ENCODE measurements at regions not wholly inside any gene's neighbourhood (a gene's known extent, or its start where the extent isn't known, plus 50 kb on each side); places are given as distances from the start of the nearest gene placed in this dataset.

DNA sequence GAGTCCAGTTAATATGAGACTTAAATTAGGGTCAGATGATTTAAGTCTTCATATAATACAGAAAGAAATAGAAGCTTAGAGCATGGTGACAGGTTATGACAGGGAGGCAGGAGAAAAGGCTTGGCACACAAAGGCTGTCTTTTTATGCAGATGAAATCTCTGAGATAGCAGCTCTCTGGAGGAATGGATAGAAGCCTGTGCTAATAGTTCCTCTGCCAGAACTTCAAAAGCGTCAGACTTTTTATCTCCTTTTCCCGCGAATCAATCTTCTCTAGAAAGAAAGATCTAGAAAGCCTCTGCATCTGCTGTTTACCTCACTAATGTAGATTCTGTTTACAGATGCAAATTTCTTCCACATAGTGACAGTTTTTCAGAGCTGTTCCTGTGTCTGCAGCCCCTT lies 1106.2 kb downstream of the XPNPEP1 start:
- no peak for DNase-seq (ENCODE audit: low read depth in 4 of 4, low spot score in 2 of 4)

- no peak for DNase-seq (ENCODE audit: low read depth in 4 of 4, low spot score in 2 of 4)
These were observed 1110.4 kb downstream of the XPNPEP1 start for GRCh38 chr10:108812906-108813305.

DNA sequence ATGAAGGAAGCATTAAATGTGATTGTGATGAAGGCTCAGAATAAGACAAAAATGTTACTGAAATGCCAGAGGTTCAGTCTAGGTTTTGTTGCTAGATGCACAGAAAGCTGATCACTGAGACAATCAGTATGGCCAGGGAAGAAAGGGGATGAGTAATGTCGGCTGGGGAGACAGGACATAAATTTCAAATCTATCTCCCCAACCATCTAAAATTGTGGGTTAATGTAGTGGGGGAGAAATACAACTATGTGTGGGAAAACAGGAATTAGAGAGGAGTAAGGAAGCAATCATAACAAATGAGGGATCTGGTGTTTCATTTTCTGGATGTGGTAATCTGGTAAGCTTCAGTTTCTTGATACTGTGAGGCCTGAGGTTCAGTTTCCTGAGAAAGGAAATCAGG lies 1111.0 kb downstream of the XPNPEP1 start:
- no peak for DNase-seq (ENCODE audit: low read depth in 4 of 4, low spot score in 2 of 4)

DNA sequence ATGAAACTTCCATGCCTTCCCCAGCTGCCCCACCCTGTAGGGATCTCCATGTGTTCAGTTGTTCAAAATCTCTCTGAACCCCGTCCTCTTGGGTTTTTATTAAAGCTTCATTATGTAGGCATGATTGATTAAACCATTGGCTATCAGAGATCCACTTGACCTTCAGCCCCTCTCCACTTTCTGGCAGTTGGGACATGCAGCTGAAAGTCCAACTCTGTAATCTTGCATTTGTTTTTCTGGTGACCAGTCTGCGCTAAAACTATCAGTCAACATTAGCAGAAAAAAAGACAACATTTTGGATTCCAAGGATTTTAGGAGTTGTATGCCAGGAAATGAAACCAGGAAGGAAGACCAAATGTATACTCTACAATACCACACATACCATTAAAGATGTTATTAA lies 1115.1 kb downstream of the XPNPEP1 start:
- no peak for DNase-seq (ENCODE audit: low read depth in 4 of 4, low spot score in 2 of 4)

GRCh38 chr10:108801775-108802517 lies 1121.4 kb downstream of the XPNPEP1 start:
- DNase-seq (ENCODE audit: low read depth in 4 of 4, low spot score in 2 of 4) = no peak

GRCh38 chr10:108801220-108801619 lies 1122.1 kb downstream of the XPNPEP1 start:
- no peak for DNase-seq (ENCODE audit: low read depth in 4 of 4, low spot score in 2 of 4)

GRCh38 chr10:108797573-108797972 lies 1125.7 kb downstream of the XPNPEP1 start:
- DNase-seq (ENCODE audit: low read depth in 4 of 4, low spot score in 2 of 4) = no peak

- no peak for DNase-seq (ENCODE audit: low read depth in 4 of 4, low spot score in 2 of 4)
These were observed 1131.4 kb downstream of the XPNPEP1 start for GRCh38 chr10:108791794-108792474.

GRCh38 chr10:108791030-108791429 lies 1132.3 kb downstream of the XPNPEP1 start:
- no peak for DNase-seq (ENCODE audit: low read depth in 4 of 4, low spot score in 2 of 4)

DNA sequence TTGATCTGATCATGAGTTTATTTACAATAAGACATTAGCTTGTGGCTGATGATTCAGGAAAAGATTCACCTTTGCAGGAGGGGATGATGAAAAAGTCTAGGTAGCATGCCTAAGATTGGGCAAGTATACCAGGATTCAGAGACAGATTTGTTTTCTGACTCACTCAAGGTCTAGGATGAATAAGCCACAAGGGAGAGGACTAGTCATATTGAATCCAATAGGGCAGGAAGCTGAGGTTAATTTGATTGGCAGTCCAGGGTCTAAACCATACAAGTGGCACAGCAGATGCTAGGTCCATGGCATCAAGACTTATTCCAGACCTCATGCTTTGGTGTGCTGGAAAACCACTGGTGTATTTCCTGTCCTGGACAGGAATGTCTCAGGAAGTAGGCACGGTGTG lies 1133.4 kb downstream of the XPNPEP1 start:
- no peak for DNase-seq (ENCODE audit: low read depth in 4 of 4, low spot score in 2 of 4)

GRCh38 chr10:108789336-108789735 lies 1134.0 kb downstream of the XPNPEP1 start:
- no peak for DNase-seq (ENCODE audit: low read depth in 4 of 4, low spot score in 2 of 4)

DNA sequence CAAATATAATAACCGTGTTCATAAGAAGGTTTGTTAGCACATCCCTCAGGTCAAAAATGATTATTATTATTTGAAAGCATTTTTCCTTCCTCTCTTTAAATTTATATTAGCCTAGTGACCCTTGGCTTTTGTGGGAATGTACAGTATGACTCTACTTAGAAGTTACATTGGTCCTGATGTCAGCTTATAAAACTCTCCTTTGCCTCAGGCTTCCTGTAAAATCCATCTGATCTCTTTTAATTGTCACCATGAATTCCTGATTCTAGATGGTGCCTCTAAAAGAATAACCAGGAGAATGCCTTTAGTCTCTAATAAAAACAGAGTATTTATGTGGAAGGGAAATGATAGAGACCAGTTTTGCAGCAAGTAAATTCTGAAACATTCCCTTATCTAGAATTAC lies 1134.4 kb downstream of the XPNPEP1 start:
- DNase-seq (ENCODE audit: low read depth in 4 of 4, low spot score in 2 of 4) = no peak

DNA sequence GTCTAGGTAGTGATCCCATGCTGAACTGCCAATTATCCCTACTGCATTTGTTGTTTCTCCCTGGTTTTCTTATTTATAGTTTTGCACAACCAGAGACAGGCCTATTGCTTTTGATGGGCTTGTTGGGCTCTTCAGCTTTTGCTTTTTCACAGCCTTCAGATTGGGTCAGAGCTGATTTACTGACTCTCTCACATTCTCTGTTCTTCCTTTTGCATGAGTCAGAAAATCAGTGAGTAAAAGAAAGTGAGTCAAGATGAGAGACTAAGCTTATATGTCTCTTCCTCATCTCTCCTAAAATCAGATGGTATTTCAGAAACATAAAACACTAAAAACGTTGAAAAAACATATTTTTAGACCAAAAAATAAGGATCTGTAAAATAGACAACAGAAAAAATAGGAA lies 1135.4 kb downstream of the XPNPEP1 start:
- DNase-seq (ENCODE audit: low read depth in 4 of 4, low spot score in 2 of 4) = no peak

DNA sequence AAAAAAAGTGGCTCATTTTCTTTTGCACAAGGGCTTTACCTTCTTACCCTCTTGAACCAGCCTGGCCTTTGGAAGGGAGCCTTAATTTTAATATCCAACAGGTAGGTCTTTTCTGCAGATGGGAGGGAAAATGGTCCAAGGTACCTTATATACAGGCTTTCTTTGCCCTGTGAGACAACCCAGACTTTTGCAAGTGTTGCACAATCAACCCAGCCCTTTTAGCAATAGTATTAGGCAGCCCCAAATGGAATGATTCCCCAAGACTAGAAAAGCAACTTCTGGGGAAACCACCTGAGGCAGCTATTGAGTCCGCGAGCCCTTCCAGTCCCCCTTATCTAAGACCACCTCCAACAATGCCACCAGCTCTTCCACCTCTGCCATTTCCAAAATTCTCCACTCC lies 1138.3 kb downstream of the XPNPEP1 start:
- DNase-seq (ENCODE audit: low read depth in 4 of 4, low spot score in 2 of 4) = no peak

DNA sequence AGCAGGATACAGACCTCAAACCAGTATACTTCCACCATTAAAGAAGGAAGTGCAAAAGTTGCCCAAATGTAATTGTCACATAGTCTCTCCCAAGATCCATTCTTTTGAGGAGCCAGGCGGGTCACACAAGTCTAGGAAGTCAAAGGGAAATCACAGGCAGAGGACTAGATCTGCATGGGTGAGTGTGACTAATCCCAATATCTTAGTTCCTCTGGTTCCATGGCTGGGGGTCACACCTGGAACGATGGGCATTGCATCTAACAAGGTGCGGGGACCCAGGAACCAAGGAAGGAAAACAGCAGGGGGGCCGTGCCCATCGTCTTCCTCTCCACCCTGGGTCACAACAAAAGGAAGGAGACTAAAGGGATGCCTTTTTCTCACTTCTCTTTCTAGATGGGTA lies 1138.8 kb downstream of the XPNPEP1 start:
- no peak for DNase-seq (ENCODE audit: low read depth in 4 of 4, low spot score in 2 of 4)

DNA sequence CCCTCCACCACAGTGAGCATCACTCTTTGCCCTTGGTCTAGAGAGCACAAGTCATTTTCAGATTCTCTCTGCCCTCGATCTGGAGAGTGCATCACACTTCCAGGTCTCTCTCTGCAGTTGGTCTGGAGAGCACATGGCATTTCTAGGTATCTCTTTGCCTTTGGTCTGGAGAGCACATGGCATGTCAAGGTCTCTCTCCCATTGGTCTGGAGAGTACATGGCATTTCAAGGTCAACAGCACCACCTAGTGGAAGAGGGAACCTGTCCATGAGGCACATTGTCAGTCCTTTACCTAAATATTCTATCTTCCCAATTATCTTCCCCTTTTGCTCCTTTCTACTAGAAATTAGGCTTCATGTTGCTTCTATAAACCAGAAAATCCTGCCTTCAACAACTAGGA lies 1139.4 kb downstream of the XPNPEP1 start:
- DNase-seq (ENCODE audit: low read depth in 4 of 4, low spot score in 2 of 4) = no peak

DNA sequence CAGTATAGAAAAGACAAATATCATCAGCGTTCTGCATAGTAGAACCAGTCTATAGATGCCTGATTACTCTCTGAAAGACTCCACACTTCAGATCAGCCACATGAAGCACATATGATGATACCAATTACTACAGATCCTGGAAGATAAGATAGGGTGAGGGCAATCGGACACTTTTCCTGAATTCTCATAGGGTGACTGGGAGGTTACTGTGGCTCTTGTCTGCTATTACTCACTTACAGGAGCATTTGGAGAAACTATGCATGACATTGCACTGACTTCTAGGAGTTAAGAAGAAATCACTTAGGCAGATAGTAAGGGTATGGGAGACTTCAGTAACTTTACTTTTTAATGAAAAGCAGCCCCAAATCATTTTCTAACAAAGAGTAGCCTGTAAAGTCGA lies 1140.9 kb downstream of the XPNPEP1 start:
- no peak for DNase-seq (ENCODE audit: low read depth in 4 of 4, low spot score in 2 of 4)

DNA sequence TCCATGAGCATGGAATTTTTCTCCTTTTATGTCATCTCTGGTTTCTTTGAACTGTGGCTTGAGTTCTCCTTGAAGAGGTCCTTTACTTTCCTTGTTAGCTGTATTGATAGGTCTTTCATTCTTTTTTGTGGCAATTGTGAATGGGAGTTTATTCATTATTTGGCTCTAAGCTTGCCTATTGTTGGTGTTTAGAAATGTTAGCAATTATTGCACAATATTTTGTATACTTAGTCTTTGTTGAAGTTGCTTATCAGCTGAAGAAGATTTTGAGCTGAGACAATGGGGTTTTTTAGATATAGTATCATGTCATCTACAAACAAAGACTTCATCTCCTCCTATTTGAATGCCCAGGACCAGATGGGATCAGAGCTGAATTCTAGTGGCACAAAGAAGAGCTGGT lies 1143.8 kb downstream of the XPNPEP1 start:
- no peak for DNase-seq (ENCODE audit: low read depth in 4 of 4, low spot score in 2 of 4)

DNA sequence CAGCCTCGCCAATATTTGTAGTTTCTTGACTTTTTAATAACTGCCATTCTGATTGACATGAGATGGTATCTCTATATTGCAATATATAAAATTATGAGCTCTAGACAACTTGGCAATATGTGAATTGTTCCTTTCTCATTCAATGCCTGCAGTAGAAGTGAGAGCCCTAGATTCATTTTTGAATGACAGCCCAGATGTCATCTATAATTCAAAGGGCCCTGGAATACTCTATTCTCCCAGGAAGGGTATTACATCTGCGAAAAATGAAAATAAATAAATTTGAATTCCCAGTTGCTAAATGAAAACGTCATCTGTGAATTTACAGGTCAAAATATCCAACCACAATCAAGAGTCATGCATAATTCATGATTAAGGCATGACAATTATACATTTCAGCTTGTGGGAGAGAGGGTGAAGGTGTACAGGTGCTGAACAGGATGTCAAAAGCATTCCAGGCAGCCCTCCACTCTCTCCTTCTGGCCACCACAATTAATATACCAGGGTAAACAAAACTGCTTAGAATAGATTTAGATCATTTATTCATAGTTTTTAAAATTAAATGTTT lies 1147.3 kb downstream of the XPNPEP1 start:
- no peak for DNase-seq (ENCODE audit: low read depth in 4 of 4, low spot score in 2 of 4)

- DNase-seq (ENCODE audit: low read depth in 4 of 4, low spot score in 2 of 4) = no peak
These were observed 1152.2 kb downstream of the XPNPEP1 start for GRCh38 chr10:108771106-108771505.

DNA sequence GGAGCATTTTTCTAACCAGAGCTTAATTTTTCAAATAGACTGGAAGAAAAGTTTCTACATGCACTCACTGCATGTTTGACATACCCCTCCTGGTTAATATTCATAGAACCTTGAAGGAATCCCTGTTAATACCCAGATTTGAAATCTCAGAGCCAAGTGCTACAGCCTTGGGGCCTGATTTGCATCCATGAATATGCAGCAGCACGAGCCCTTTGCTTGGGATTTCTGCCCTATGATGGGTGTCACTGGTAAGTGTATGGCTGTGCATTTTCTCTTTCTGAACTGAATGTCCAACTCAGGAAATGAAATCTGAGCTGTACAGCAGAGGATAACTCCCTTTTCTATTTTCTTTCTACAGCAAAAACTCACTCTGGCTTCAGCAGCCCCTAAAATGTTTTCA lies 1157.5 kb downstream of the XPNPEP1 start:
- no peak for DNase-seq (ENCODE audit: low read depth in 4 of 4, low spot score in 2 of 4)

- DNase-seq (ENCODE audit: low read depth in 4 of 4, low spot score in 2 of 4) = no peak
These were observed 1165.4 kb downstream of the XPNPEP1 start for GRCh38 chr10:108757946-108758345.

Data from left renal cortex interstitium (tissue), 4 donors.